Right ventricle myocardium superior (tissue), 1 donor: ENCODE measurements at regions not wholly inside any gene's neighbourhood (a gene's known extent, or its start where the extent isn't known, plus 50 kb on each side); places are given as distances from the start of the nearest gene placed in this dataset.

ENCODE experiments used
- ATAC-seq: fragments of 200-7000 bp; cut with Tn5 transposase; one replicate; pipeline ENCODE4 v1.9.1; 2020; ENCODE audit warnings: mild to moderate bottlenecking; ENCODE audit not compliant: poor library complexity
- DNase-seq: peaks from one replicate; pipeline ENCODE4 v3.0.0-alpha.2; 2020
- intact Hi-C: fragments of 100-400 bp; cut with DNase I; formaldehyde crosslinking; loops from one replicate; pipeline ENCODE4 v1.11.2; 2022
- donor health status: DM: no; HTN: yes; CAD: no; lungs with severe emphysema.

DNA sequence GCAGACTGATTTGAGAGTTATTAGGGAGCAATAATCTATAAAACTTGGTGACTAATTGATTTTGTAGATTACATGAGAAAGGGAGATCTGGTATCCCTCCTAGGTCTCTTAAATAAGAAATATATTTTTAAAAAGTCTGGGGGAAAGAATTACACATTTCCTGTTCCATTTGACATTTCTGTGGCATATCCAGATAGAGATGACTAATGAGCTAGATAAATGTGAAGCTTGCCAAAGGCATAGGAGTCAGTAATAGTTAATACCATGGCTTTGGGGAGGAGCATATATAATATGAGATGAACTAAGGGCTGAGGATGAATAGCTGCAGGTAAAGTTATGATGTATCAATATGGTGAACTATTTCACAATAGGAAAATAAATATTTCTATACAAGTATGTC, 663.7 kb downstream of the PTPRC start:
- intact Hi-C loops, result no loop called here
- DNase-seq (no peak), ATAC-seq (no peak)

DNA sequence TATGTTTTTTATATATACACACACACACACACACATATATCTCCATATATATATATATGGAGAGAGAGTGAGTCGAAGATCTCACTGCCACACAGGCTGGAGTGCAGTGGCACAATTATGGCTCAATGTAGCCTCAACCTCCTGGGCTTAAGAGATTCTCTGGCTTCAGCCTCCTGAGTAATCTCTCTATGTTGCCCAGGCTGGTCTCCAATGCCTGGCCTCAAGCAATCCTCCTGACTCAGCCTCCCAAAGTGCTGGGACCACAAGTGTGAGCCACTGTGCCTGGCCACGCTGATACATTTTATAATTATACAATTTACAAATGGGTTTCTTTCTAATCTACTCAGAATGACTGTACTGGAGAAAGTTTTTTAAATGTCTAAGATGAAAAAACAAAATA, 664.2 kb downstream of the PTPRC start:
- intact Hi-C loops, result no loop called here
- ATAC-seq (no peak), DNase-seq (no peak)

DNA sequence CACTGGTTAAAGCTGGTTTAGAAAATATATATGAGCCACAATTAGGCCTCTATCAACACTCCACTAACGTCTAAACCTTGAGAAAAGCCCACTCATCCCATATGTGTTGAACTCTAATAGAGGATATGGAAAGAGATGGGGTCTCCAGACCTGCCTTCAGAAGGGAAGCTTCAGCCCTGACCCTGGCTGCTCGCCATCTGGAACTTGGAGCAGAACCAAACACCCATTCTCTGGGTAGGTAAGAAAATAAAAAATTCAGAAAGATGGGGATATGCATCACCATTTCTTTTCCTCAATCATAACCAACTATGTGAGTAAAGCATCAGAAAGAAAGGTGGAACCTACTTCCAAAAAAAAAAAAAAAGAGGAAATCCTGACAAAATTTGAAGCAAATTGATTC, 666.2 kb downstream of the PTPRC start:
- no peak for DNase-seq
- no peak for ATAC-seq
- intact Hi-C loops, result no loop called here

- intact Hi-C loops, result no loop called here
- ATAC-seq, result no peak
- no peak for DNase-seq
These were observed 668.8 kb downstream of the PTPRC start for GRCh38 chr1:199307496-199308264.

GRCh38 chr1:199308349-199308846, 669.6 kb downstream of the PTPRC start:
- no peak for DNase-seq
- no peak for ATAC-seq
- intact Hi-C loops, result no loop called here

DNA sequence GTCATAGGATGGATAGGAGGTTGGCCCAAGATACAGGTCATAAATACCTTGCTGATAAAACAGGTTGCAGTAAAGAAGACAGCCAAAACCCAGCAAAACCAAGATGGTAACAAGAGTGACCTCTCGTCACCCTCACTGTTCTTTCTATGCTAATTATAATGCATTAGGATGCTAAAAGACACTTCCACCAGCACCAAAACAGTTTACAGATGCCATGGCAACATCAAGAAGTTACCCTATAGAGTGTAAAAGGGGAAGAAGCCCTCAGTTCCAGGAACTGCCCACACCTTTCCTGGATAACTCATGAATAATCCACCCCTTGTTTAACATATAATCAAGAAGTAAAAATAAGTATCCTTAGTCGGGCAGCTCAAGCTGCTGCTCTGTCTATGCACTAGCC, 671.9 kb downstream of the PTPRC start:
- no peak for DNase-seq
- ATAC-seq, result no peak
- intact Hi-C loops, result no loop called here

GRCh38 chr1:199311478-199312262, 672.8 kb downstream of the PTPRC start:
- intact Hi-C loops, result no loop called here
- DNase-seq (no peak), ATAC-seq (no peak)

- no peak for ATAC-seq
- no peak for DNase-seq
- intact Hi-C loops, result no loop called here
These were observed 673.8 kb downstream of the PTPRC start for GRCh38 chr1:199312626-199313025.

DNA sequence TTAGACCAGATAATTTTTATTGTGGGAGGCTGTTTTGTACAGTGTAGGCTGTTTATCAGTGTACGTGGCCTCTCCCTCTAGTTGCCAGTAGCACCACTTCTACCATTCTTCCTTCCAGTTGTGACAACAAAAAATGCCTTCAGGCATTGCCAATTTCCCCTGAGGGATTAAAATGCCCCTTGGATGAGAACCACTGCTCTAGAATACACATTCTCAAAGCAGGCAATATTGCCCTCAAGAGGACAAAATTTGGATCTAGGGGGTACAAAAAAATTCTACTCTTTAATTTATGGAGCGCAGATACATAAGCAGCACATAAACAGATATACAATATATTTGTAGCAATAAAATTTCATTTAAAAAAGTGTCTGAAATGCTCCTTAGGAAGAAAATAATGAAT, 674.6 kb downstream of the PTPRC start:
- no peak for DNase-seq
- intact Hi-C loops, result no loop called here
- ATAC-seq, result no peak

DNA sequence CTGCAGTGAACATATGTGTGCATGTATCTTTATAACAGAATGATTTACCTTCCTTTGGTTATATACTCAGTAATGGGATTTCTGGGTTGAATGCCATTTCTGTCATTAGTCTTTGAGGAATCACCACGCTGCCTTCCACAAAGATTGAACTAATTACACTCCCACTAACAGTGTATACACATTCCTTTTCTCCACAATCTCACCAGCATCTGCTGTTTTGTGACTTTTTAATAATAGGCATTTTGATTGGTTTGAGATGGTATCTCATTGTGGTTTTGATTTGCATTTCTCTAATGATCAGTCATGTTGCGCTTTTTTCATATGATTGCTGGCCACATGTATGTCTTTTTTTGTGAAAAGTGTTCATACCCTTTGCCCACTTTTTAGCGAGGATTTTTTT, 680.5 kb downstream of the PTPRC start:
- DNase-seq, result no peak
- ATAC-seq, result no peak
- intact Hi-C loops, result no loop called here

GRCh38 chr1:199322278-199322677, 683.4 kb downstream of the PTPRC start:
- ATAC-seq (no peak), DNase-seq (no peak)
- intact Hi-C loops, result no loop called here

DNA sequence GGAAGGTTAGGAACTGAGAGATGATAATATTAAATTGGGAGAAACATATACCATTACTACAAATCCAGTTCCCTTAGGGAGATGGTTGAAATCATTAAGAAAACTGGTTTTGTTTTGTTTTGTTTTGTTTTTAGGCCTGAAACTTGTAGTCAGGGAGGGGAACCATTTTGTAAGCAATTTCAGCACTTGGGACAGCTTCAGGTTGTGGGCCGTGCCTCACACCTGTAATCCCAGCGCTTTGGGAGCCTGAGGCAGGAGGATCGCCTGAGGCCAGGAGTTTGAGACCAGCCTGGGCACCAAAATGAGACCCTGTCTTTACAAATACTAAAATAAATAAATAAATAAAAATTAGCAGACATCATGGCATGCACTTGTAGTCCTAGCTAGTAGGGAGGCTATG, 694.3 kb upstream of the NR5A2 start:
- ATAC-seq, result no peak
- no peak for DNase-seq
- intact Hi-C loops, result no loop called here

- intact Hi-C loops, result no loop called here
- no peak for ATAC-seq
These were observed 692.0 kb upstream of the NR5A2 start for GRCh38 chr1:199335496-199335895.

GRCh38 chr1:199336745-199337640, 690.5 kb upstream of the NR5A2 start:
- DNase-seq (no peak), ATAC-seq (no peak)
- intact Hi-C loops, result no loop called here

More at GRCh38 chr1:199335496-199335895, 692.0 kb upstream of the NR5A2 start:
- no peak for DNase-seq

- ATAC-seq (no peak), DNase-seq (no peak)
- intact Hi-C loops, result no loop called here
These were observed 688.8 kb upstream of the NR5A2 start for GRCh38 chr1:199338760-199339159.

DNA sequence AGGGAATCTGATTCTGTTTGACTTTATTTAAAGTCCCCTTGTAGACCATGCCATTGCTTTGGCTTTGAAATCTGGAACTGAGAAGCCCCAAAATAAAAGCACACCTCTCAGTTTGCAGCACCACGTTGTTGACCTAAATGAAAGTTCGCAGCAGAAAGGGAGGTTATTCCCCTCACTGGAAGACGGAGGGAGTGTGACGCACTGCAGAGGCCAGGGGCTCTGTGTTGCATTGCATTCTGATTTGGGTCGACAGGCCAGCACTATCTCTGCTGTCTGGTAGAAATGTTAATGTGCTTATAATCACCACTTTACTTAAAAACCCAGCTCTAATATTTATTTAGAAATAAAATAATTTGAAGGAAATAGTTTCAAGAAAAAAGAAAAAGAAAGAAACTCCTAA, 675.2 kb upstream of the NR5A2 start:
- ATAC-seq (no peak), DNase-seq (no peak)
- intact Hi-C loops, result no loop called here

GRCh38 chr1:199353906-199354305, 673.6 kb upstream of the NR5A2 start:
- DNase-seq, result no peak
- ATAC-seq, result no peak
- intact Hi-C loops, result no loop called here

DNA sequence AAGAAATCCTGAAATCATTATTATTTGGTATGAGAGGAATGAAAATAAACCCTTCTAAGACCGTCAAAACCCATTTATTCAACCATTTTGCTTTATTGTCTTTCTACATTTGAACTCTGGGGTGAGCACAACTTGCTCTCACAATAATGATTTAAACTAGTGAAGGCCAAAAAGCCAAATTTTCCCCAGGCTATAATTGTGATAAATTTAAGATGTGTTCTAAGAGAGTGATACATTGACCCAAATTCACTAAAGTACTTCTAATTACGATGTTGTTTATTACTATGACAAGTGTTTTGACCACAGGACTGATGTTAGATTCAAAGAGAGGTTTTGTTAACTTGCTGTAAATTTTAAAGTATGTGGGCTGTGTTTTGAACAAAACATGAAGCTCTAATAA, 670.9 kb upstream of the NR5A2 start:
- ATAC-seq (no peak), DNase-seq (no peak)
- intact Hi-C loops, result no loop called here

DNA sequence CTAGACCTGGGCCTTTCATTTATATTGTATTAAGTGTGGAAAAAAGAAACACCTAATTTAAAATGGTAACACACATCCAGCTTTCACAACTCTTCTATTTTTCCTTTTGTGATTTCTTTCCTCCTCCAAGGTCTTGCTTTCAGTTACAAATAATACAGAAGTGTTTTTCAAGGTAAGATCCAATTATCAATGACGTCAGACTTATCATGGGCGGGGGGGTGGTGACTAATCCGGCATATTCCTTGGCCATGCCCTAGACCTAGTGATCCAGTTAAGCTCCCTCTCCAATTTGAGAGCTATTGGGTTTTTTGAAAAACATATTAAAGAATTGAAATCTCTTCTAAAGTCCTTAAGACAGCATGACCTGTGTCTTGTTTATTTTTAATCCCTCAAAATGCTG, 669.9 kb upstream of the NR5A2 start:
- no peak for ATAC-seq
- no peak for DNase-seq
- intact Hi-C loops, result no loop called here
